ENCODE measurements at regions not wholly inside any gene's neighbourhood (a gene's known extent, or its start where the extent isn't known, plus 50 kb on each side); places are given as distances from the start of the nearest gene placed in this dataset.

DNA sequence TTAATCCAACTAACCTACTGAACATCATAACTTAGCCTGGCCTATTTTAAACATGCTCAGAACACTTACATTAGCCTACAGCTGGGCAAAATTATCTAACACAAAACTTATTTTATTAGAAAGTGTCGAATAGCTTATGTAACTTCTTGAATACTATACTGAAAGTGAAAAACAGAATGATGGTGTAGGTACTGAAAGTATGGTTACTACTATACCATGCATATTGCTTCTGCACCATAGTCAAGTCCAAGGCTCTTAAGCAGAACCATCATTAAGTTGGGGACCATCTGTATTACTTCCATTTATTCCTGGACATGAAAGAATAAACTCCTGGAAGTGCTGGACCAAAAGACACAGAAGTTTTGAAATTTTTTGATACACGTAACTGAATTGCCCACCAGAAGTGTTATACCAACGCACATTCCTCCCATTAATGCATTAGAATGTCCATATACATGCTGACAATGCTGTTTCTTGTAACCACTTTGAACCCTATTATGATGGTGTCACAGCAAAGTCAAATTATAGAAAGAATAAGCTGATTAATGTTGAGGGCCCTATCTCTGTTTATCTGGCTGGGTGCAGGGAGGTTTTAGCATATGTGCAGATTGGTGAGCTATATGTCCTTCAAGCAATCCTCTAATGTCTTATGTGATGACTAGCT is 375.7 kb downstream of the ACTL7B start:
- no peak for TF ChIP-seq ZNF777 (CRISPR knock-in tag; IDR thresholded peaks at IDR 0.05)
- no peak for TF ChIP-seq CEBPB (IDR thresholded peaks at IDR 0.05; ENCODE audit: borderline replicate concordance, low read depth, low read length)
- TF ChIP-seq GABPA (IDR thresholded peaks at IDR 0.05; ENCODE audit: low read depth, low read length) = no peak
- no peak for TF ChIP-seq GABPA (CRISPR knock-in tag; IDR thresholded peaks at IDR 0.05; ENCODE audit: low read depth)
- TF ChIP-seq, protein P1, sequence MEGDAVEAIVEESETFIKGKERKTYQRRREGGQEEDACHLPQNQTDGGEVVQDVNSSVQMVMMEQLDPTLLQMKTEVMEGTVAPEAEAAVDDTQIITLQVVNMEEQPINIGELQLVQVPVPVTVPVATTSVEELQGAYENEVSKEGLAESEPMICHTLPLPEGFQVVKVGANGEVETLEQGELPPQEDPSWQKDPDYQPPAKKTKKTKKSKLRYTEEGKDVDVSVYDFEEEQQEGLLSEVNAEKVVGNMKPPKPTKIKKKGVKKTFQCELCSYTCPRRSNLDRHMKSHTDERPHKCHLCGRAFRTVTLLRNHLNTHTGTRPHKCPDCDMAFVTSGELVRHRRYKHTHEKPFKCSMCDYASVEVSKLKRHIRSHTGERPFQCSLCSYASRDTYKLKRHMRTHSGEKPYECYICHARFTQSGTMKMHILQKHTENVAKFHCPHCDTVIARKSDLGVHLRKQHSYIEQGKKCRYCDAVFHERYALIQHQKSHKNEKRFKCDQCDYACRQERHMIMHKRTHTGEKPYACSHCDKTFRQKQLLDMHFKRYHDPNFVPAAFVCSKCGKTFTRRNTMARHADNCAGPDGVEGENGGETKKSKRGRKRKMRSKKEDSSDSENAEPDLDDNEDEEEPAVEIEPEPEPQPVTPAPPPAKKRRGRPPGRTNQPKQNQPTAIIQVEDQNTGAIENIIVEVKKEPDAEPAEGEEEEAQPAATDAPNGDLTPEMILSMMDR (CRISPR knock-in tag; IDR thresholded peaks at IDR 0.05) = no peak
- TF ChIP-seq, protein P2, sequence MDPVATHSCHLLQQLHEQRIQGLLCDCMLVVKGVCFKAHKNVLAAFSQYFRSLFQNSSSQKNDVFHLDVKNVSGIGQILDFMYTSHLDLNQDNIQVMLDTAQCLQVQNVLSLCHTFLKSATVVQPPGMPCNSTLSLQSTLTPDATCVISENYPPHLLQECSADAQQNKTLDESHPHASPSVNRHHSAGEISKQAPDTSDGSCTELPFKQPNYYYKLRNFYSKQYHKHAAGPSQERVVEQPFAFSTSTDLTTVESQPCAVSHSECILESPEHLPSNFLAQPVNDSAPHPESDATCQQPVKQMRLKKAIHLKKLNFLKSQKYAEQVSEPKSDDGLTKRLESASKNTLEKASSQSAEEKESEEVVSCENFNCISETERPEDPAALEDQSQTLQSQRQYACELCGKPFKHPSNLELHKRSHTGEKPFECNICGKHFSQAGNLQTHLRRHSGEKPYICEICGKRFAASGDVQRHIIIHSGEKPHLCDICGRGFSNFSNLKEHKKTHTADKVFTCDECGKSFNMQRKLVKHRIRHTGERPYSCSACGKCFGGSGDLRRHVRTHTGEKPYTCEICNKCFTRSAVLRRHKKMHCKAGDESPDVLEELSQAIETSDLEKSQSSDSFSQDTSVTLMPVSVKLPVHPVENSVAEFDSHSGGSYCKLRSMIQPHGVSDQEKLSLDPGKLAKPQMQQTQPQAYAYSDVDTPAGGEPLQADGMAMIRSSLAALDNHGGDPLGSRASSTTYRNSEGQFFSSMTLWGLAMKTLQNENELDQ (CRISPR knock-in tag; IDR thresholded peaks at IDR 0.05; ENCODE audit: borderline replicate concordance) = no peak
- no peak for TF ChIP-seq POLR2A (IDR thresholded peaks at IDR 0.05; ENCODE audit: insufficient read depth in 1 of 2, low read depth in 2 of 2, low read length in 2 of 2)
- TF ChIP-seq NFYB (CRISPR knock-in tag; IDR thresholded peaks at IDR 0.05) = no peak

Data from HepG2 (cell line).